Esophagus muscularis mucosa (tissue), 4 donors: ENCODE measurements at regions not wholly inside any gene's neighbourhood (a gene's known extent, or its start where the extent isn't known, plus 50 kb on each side); places are given as distances from the start of the nearest gene placed in this dataset.

Experiments
- CTCF ChIP-seq, 3 experiments: fragments of 200-600 bp in 2 of 3; fragments of 450-650 bp in 1 of 3; sonication (generic) in 2 of 3; IDR thresholded peaks; one replicate each; pipeline ENCODE4 v1.5.1; 2017 to 2019; ENCODE audit warnings: antibody characterized with exemption in 3 of 3, mild to moderate bottlenecking in 2 of 3, moderate library complexity in 1 of 3
- EP300 ChIP-seq: sonication (generic); formaldehyde crosslinking; IDR thresholded peaks from one replicate; pipeline ENCODE4 v1.6.1; 2017; ENCODE audit warnings: antibody characterized with exemption
- POLR2A ChIP-seq: fragments of 450-650 bp; IDR thresholded peaks from one replicate; pipeline ENCODE4 v1.6.1; 2017; ENCODE audit warnings: antibody characterized with exemption, moderate library complexity, mild to moderate bottlenecking, low read depth
- POLR2AphosphoS5 ChIP-seq, 2 donors: sonication (generic); formaldehyde crosslinking; IDR thresholded peaks; one replicate each; pipeline ENCODE4 v1.6.1; 2017; ENCODE audit warnings: antibody characterized with exemption in 2 of 2

GRCh38 chr11:70695086-70695960 lies 297.0 kb downstream of the CTTN start:
- TF ChIP-seq CTCF (IDR thresholded peaks at IDR 0.05) (no peak), POLR2AphosphoS5 (IDR thresholded peaks at IDR 0.05) (no peak), EP300 (no peak), POLR2A (no peak)
